Spleen (tissue), 7 donors: ENCODE measurements at regions not wholly inside any gene's neighbourhood (a gene's known extent, or its start where the extent isn't known, plus 50 kb on each side); places are given as distances from the start of the nearest gene placed in this dataset.

ENCODE experiments used
- POLR2A ChIP-seq, 3 donors: fragments of 450-650 bp; IDR thresholded peaks; one replicate each; pipeline ENCODE4 v1.5.1; 2017; ENCODE audit warnings: antibody characterized with exemption in 3 of 3, mild to moderate bottlenecking in 1 of 3
- POLR2AphosphoS5 ChIP-seq, 3 donors: sonication (generic); formaldehyde crosslinking; IDR thresholded peaks; one replicate each; pipeline ENCODE4 v1.5.1; 2017; ENCODE audit warnings: antibody characterized with exemption in 3 of 3
- TF ChIP-seq, protein P1 (sequence below), 11 experiments: fragments of 200-600 bp in 7 of 11; fragments of 450-650 bp in 4 of 11; sonication (generic) in 4 of 11; IDR thresholded peaks in 8 of 11; conservative IDR thresholded peaks in 3 of 11; 1 replicate in 7 of 11; 2 replicates in 4 of 11; pipeline versions ENCODE4 v1.4.0 to v1.8.0; 2016 to 2021; ENCODE audit warnings: antibody characterized with exemption in 11 of 11, inconsistent platforms in 4 of 11, mild to moderate bottlenecking in 1 of 11
- donor health status: DM: no; HTN: no; CAD: no; lungs with moderate emphysema.
- donor health status: DM: no; HTN: no; CAD: no.
- donor health status: DM: no; HTN: no; CAD: no.

DNA sequence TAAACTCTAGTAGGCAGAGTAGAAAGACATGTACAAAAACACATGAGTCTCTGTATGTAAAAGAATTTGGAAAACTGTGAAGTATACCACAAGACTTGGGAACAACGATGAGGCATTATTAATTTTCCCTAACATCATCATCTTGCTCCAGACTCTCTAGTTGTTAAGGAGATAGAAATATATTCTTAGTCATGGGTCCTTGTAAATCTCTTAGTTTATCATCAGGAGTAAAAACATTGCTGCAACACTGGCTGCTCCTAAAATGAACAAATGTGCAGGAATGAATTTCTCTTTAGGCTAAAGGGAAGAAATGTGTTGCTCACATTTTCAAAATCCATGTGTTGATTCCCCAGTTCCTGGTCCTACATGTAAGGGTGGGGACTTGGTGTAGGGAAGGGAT lies 384.6 kb downstream of the STIM2 start:
- TF ChIP-seq, protein P1, sequence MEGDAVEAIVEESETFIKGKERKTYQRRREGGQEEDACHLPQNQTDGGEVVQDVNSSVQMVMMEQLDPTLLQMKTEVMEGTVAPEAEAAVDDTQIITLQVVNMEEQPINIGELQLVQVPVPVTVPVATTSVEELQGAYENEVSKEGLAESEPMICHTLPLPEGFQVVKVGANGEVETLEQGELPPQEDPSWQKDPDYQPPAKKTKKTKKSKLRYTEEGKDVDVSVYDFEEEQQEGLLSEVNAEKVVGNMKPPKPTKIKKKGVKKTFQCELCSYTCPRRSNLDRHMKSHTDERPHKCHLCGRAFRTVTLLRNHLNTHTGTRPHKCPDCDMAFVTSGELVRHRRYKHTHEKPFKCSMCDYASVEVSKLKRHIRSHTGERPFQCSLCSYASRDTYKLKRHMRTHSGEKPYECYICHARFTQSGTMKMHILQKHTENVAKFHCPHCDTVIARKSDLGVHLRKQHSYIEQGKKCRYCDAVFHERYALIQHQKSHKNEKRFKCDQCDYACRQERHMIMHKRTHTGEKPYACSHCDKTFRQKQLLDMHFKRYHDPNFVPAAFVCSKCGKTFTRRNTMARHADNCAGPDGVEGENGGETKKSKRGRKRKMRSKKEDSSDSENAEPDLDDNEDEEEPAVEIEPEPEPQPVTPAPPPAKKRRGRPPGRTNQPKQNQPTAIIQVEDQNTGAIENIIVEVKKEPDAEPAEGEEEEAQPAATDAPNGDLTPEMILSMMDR (IDR thresholded peaks at IDR 0.05 in 8 of 11, conservative IDR thresholded peaks at IDR 0.05 in 3 of 11) = no peak
- TF ChIP-seq POLR2AphosphoS5 (IDR thresholded peaks at IDR 0.05) (no peak), POLR2A (IDR thresholded peaks at IDR 0.05) (no peak)
